Lower leg skin (tissue), 4 donors: ENCODE measurements at regions not wholly inside any gene's neighbourhood (a gene's known extent, or its start where the extent isn't known, plus 50 kb on each side); places are given as distances from the start of the nearest gene placed in this dataset.
"Not testable (repeated sequence)": the region's sequence is repeated elsewhere in the genome, so short reads cannot be mapped to it uniquely, and the experiment has no call there.

Experiments used
- DNase-seq, 2 donors: peaks; one replicate each; pipeline ENCODE4 v3.0.0-alpha.2; 2019; ENCODE audit warnings: low spot score in 2 of 2
- H3K4me3 ChIP-seq: fragments of 200-600 bp; sonication (generic); 2 replicates; pipeline ENCODE4 v1.5.1; 2017; ENCODE audit warnings: mild to moderate bottlenecking, low read depth; ENCODE audit not compliant: poor library complexity, severe bottlenecking
- POLR2A ChIP-seq, 2 donors: fragments of 450-650 bp; IDR thresholded peaks; one replicate each; pipeline ENCODE4 v1.6.1; 2016 to 2017; ENCODE audit warnings: antibody characterized with exemption in 2 of 2, mild to moderate bottlenecking in 1 of 2, moderate library complexity in 1 of 2
- WGBS, 2 donors: methylation state at CpG; one replicate each; pipeline ENCODE4 v1.1.5; 2018; 5-methylcytosine and 5-hydroxymethylcytosine counted together
- intact Hi-C: fragments of 100-400 bp; cut with DNase I; formaldehyde crosslinking; loops from one replicate; pipeline ENCODE4 v1.15.0; 2023; ENCODE audit warnings: low total_unique reads
- TF ChIP-seq, protein P1 (sequence below), 3 donors: fragments of 450-650 bp; IDR thresholded peaks; one replicate each; pipeline ENCODE4 v1.5.1; 2016; ENCODE audit warnings: antibody characterized with exemption in 3 of 3, mild to moderate bottlenecking in 3 of 3, moderate library complexity in 2 of 3

DNA sequence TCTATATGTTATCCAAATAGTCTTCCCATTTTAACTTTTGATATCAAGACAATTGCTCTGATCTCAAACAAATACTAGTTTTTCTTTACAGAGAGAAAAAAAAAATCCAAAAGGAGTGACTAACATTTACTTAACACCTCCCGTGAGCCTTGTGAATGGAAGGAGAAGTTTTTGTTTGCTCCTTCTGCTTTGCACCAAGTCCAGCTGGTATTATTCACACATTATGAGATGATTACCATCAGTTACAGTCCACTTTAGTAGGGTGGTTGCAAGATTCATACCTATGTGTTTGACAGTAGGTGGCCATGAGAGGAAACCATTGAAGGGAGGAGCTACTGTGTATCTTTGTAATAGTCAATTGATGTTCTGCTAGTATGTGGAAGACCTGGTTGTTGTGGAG is 443.4 kb upstream of the ZP4 start:
- H3K4me3 ChIP-seq: no peak overlapping the region
- DNase-seq: no peak
- TF ChIP-seq, protein P1, sequence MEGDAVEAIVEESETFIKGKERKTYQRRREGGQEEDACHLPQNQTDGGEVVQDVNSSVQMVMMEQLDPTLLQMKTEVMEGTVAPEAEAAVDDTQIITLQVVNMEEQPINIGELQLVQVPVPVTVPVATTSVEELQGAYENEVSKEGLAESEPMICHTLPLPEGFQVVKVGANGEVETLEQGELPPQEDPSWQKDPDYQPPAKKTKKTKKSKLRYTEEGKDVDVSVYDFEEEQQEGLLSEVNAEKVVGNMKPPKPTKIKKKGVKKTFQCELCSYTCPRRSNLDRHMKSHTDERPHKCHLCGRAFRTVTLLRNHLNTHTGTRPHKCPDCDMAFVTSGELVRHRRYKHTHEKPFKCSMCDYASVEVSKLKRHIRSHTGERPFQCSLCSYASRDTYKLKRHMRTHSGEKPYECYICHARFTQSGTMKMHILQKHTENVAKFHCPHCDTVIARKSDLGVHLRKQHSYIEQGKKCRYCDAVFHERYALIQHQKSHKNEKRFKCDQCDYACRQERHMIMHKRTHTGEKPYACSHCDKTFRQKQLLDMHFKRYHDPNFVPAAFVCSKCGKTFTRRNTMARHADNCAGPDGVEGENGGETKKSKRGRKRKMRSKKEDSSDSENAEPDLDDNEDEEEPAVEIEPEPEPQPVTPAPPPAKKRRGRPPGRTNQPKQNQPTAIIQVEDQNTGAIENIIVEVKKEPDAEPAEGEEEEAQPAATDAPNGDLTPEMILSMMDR (IDR thresholded peaks at IDR 0.05): no peak
- intact Hi-C loops: no loop called here
- WGBS, 2 donors: 78 to 89% methylated on average over 1 of the region's 1 CpG

- intact Hi-C loops: no loop called here
- no peak for DNase-seq
- no peak overlapping the region for H3K4me3 ChIP-seq
- no peak for TF ChIP-seq POLR2A (IDR thresholded peaks at IDR 0.05)
- TF ChIP-seq, protein P1 (IDR thresholded peaks at IDR 0.05): no peak
Measured at GRCh38 chr1:238331557-238331956, 440.8 kb upstream of the ZP4 start.

GRCh38 chr1:238329671-238330070 is 438.9 kb upstream of the ZP4 start:
- TF ChIP-seq, protein P1 (IDR thresholded peaks at IDR 0.05): no peak
- no peak for TF ChIP-seq POLR2A (IDR thresholded peaks at IDR 0.05)
- no peak for DNase-seq
- no peak overlapping the region for H3K4me3 ChIP-seq
- intact Hi-C loops: no loop called here
- WGBS, 2 donors: 44 to 48% methylated on average over 1 of the region's 1 CpG

DNA sequence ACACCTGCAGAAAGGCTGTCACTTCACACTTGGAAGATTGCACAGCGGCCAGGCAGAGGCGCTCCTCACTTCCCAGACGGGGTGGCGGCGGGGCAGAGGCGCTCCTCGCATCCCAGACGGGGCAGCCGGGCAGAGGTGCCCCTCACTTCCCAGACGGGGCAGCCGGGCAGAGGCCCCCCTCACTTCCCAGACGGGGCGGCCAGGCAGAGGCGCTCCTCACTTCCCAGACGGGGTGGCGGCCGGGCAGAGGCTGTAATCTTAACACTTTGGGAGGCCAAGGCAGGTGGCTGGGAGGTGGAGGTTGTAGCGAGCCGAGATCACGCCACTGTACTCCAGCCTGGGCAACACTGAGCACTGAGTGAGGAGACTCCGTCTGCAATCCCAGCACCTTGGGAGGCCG is 436.3 kb upstream of the ZP4 start:
- DNase-seq, intact Hi-C loops, H3K4me3 ChIP-seq: not testable (repeated sequence)
- WGBS, 2 donors: 96 to 97% methylated on average over 11 to 22 of the region's 22 CpGs

GRCh38 chr1:238326479-238326878 is 435.8 kb upstream of the ZP4 start:
- 90 to 92% methylated on average over 9 of the region's 9 CpGs for WGBS, 2 donors
- DNase-seq, H3K4me3 ChIP-seq, intact Hi-C loops: not testable (repeated sequence)

GRCh38 chr1:238324211-238324864 is 433.6 kb upstream of the ZP4 start:
- WGBS, 2 donors: 77 to 84% methylated on average over 9 of the region's 9 CpGs
- intact Hi-C loops: no loop called here
- TF ChIP-seq, protein P1 (IDR thresholded peaks at IDR 0.05): no peak
- no peak for TF ChIP-seq POLR2A (IDR thresholded peaks at IDR 0.05)
- DNase-seq: no peak
- no peak overlapping the region for H3K4me3 ChIP-seq

- no peak overlapping the region for H3K4me3 ChIP-seq
- no peak for DNase-seq
- intact Hi-C loops: no loop called here
- no peak for TF ChIP-seq POLR2A (IDR thresholded peaks at IDR 0.05)
- TF ChIP-seq, protein P1 (IDR thresholded peaks at IDR 0.05): no peak
- 52 to 68% methylated on average over 3 of the region's 3 CpGs for whole genome bisulfite sequencing, 2 donors
Measured at GRCh38 chr1:238323490-238323889, 432.8 kb upstream of the ZP4 start.
